HG03432 (cell line): ENCODE measurements at regions not wholly inside any gene's neighbourhood (a gene's known extent, or its start where the extent isn't known, plus 50 kb on each side); places are given as distances from the start of the nearest gene placed in this dataset.

Experiments
- ATAC-seq: cut with Tn5 transposase; IDR thresholded peaks from one replicate; pipeline ENCODE4 v1.9.1; 2021; ENCODE audit warnings: mild to moderate bottlenecking, moderate library complexity; ENCODE audit not compliant: unreplicated experiment

DNA sequence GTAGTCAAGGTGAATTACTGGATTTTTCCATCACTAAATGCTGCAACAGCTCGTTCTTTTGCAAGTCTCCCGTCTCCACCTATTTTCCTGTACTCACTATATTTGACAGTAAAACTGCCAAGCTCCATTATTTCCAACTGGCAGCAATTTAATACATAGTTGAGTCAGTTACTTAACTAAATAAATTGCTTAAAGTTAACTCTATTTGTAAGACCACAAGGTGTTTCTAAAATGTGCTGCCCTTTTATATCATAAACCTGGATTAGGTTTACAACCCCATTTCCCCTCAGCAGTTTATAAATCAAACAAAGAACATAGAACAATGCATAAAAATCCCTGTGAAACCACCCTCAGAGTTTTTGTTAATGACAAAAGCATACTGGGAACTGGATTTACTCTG, 211.4 kb upstream of the DPH6 start:
- no peak for ATAC-seq

DNA sequence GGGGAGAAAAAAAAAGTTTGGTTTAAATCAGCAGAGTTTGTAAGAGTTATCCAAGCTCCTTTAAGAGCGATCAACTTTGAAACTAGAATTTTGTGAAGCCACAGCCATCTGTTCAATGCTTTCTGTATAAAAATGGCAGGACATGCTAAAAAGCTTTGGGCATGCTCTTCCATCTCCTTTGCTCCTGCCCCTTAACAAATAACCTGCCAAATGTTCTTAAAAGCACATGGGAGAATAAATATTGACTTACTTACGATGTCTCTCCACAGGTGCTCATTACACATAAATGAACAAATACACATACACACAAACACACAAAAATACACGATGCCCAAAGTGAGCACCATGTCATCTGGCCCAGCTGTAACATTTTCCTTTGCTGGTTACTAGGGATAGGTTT, 211.8 kb upstream of the DPH6 start:
- ATAC-seq = no peak

DNA sequence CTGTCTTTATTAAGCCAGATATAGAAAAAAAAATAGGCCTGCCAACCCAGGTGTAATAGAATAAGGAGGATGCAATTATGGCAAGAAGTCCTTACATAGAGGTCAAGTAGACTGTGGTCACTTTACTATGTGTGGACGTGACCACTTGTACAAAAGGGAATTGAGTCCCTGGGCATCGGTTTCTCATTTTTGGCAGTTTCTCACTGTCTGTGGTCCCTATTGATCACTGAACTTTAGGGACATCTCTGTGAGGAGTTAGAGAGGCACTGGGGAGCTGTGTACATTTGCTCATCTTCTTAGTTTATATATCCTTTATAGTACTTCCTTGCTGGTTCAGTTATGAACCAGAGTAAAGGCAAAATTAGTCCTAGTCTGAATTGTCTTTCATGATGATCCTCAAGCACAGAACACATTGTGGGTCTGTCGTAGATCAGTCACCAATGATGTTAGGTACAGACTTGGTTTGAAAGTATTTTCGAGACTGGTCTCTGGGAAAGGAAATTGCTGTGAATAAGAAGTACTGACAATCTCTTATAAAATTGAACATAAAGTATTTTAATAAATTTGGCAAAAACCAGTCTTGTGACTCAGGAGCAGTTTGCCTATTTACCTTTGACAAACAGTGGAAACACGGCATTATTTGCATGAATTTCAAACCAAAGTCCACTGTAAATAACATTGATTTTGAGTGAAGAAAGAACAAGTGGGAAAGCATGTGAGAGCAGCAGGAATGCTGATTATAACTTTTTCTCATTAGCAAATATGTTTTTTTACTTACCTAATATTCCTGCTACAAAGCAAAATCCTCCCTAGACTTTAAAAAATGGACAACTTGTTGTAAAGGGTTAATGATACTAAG, 218.9 kb upstream of the DPH6 start:
- no peak for ATAC-seq

DNA sequence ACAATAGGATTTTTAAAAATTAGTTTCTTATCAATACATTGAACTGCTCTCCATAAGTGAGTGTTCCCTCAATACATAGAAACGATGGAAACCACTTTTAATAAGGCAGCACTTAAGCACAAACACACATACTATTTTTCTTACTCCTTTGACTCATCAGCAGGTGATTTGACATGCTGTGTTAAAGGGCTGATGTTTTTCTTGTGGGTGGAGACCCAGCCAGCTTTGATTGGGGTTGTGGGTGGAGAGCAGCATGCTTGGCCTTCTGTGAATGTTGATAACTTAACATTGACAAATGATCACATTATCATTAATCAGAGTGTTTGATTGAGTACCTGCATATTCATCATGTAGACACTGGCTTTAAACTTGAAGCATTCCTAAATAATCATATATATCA, 223.0 kb upstream of the DPH6 start:
- ATAC-seq = no peak

DNA sequence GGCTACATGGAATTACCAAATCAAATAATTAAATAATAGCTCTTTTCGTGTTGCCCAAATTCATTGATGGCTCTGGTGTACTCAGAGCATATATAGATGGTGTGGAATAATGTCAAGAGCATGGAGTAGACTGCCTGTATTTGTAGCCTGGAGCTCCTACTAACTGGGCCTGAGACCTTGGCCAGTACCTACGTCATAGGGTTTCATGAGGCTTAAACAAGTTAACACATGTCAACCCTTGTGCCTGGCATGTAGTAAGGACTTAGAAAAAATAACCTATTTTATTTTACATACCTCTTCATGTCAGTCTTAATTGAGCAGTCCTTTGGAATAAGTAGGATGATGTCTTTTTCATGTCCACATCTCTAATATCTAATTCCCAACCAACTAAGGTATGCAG, 223.7 kb upstream of the DPH6 start:
- no peak for ATAC-seq

DNA sequence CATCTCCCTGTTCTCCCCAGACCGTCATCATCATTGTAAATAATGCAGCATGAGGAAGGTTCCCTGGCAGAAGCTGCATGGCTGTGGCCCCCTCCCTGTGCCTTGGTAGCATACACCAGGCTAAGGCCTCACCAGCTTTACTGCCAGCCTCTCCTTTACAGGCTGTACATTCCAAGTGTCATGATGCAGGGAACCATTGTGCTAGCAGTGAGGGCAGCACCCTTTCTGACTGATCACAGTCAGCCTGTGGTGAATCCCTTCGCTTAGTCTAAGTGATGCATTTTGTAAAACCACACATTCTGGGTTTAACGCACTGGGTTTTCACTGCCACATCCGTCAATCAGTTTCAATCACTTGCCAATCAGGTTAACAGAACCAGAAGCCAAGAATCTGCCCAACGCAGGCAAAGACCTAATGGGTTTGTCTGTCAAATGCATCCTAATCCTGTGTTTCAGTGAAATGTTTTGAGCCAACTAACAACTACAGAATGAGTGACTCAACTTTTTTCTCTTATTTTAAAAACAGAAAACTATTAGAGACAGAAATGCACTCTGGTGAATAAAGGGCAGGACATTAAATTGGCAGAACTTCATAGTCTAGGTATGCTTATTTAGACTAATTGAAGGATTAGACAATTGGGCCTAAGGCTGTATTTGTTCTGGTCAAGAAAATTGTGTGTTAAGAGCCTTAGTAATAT, 225.9 kb upstream of the DPH6 start:
- ATAC-seq = no peak

DNA sequence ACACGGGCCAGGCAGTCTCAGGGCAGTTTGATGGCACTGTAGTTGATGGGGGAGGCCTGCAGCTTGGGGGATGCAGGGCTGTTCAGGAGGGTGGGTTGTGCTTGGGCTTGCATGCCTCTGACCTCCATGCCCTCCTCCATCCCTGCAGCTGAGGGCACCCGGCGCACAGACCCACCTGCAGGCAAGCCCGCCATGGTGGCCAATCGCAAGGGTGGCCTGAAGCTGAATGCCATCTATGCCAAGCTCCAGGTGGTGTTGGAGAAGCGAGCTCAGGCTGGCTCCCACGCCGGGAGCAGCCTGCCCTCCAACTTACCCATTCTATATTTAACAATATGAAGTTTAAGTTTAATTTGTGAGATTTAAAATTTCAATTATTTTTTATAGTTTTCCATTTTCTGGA, 228.7 kb upstream of the DPH6 start:
- no peak for ATAC-seq

DNA sequence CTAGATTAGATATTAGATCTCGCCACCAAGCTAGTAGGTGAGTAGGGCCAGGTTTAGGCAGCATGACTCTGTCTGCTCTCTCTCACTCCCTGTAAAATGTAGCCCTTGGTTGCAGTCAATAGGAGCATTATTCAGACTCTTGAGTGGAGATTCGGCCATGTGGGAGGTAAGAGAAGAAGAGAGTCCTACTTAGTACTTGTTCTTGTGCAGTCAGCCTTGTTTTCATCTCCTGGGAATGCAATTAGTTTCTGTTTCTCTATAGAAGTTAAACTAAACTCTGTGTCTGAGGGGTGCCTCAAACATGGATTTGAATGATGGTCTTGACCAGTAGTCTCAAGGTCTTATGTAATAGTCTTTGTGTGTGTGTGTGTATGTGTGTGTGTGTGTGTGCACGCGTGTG, 229.5 kb upstream of the DPH6 start:
- no peak for ATAC-seq

DNA sequence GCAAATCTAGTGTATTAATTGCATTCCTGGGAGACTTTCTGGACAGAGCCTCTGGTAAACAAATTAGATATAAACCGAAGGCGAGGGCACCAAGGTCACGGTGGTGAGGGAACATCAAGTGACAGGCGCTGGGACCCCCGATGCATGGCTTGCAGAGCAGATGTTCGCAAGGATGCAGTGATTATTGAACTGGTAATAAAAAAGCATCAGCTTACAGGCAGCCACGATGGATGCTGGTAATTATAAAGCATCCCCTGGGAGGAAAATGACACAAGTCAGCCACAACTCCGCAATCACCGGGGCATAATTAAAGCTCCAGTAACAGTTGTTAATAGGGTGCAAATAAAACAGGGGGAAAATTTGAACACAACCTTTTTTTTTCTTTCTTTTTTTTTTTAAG, 231.1 kb upstream of the DPH6 start:
- no peak for ATAC-seq

DNA sequence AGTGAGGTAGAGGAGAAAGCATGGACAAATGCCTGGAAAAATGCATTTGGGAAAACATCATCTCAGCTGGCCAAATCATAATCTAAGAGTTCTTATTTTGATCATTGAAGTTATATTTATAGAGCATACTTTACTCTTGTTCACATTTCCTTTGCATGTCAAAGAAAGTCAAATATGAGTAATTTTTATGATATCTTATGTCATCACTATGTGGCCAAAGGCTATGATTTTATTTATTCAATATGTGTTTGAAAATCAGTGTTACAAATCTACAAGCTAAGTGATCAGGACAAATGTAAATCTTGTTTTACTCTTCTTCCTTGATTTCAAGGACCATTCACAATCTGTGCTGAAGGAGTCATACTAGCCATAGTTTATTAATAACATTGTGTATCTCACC, 237.2 kb upstream of the DPH6 start:
- no peak for ATAC-seq

DNA sequence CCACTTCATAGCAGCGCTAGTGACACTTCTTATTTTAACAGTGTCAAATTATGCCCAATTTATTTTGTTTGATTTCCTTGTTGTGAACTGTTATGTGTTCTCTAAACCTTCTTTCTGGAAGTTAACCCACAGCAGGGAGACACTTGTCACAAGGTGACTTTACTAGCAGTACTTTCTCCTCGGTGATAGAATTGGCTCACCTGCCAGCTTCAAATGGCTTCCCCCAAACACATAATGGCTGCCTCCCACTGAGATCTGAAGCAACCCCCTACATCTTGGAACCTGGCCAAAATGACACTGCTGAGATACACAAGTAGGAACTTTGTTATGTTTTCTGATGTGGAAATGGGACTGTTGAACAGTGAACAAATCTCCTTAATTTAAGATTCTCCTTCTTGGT, 238.8 kb upstream of the DPH6 start:
- no peak for ATAC-seq

DNA sequence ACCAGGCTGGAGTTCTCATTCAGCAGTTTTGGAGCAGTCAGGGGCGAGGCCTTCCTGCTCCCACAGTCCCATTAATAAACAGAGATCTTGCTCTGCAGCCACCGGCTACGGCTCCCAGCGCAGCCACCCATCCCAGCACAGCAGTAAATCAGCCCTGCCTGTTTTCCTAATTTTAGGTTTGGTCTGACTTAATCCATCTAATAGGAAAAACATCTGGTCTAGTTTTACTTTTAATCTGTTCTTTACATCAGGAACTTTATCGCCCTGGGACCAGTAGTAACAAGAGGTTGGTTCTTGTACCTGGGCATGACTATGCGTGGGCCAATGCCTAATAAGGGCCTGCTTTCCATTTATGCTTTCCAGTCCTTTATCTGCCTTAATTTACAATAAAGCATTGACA, 264.0 kb upstream of the DPH6 start:
- ATAC-seq = no peak

DNA sequence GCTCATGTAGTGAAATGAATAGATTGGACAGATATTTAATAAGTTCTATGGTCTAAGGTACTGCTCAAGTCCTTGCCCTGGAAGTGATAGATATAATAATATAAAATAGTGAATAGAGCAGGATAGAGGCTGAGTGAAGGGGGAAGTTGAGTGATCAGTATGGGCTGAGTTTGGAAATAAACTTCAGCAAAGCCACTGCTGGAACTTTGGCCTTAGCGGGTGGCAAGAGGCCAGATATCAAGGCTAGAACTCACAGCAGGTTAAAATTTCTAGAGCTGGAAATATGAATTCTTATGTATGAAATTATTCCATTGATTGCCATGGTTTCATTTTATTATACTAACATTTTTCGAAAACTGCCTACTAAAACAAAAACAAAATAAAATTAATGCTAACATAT, 267.6 kb upstream of the DPH6 start:
- ATAC-seq = no peak

DNA sequence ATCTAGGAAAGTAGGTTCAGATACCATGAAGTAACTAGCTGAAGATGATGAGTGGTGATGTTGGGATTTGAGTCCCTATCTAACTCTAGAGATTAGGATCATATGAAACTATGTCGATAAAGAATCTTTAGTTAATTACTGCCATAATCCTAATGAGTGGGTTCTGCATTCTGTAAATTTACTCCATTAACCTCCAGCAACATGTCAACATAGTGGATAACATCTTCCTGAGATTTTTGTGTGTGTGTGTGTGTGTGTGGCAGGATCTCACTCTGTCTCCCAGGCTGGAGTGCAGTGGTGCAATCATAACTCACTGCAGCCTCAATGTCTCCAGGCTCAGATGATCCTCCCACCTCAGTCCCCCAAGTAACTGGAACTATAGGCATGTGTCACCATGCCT, 272.9 kb upstream of the DPH6 start:
- ATAC-seq = no peak

DNA sequence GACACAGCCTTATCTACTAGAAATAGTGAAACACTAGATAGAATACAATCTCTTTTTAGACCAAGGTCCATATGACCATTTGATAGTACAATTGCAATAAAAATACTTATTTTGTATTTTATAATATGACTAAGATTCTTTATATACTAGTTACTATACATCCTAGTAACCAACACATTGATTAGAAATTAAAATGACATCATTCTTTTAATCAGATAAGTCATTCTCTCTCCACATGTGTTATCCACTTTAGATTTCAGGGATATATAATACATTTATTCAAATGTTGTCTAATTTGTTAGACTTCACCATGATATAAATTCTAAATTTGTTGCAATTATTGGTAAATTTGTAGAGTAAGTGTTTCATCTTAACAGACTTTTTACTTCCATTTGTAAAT, 276.2 kb upstream of the DPH6 start:
- no peak for ATAC-seq

DNA sequence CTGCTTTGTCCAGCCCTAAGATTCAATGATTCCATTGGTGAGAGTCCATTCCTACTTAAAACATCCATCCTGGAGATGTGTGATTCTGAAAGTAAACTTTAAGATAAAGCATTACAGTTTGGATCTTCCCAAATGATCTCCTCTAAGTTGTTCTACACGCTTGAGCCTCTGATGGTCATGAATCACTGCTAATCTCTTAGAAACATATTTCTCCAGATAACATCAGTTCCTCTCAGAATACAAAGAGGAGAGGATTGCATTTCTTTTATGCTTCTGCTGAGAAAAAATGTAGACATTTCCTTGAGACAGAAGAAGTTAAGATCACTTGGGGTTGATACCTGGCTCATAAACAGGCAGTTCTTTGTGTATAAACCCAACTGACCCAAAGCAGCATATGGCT, 281.2 kb upstream of the DPH6 start:
- no peak for ATAC-seq

DNA sequence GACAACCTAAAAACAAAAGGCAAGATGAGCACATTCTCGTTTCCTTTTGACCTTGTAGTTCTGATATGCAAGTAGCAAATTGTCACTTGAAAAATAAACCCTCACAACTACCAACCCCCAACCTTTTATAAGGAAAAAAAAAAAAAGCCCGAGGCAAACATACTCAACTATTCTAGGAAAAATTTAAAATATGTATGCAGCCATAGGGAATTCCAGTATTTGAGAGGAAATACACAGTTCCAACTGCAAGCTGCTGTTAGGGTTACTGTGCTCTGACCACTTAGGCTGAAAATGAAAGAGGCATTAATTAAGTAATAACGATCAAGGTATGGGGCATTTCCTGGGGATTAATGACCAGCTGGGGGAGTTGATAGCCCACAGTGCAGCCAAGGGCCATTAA, 281.9 kb upstream of the DPH6 start:
- ATAC-seq = no peak

DNA sequence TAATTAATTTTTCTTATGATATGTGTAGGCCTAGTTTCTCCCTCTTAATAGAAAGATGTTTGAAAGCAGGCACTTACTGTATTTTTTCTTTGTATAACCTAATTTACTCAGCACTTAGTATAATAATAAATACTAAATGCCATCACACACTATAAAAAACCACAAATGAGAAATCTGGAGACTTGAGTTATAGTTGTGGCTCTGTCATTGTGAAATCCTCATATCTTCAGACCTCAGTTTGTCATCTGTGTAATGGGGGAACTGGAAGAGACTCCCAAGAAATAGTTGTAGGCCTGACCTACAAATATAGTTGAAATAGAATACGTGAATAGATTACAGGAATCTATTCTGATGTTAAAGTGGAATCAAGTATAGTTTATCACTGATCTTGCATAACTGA, 287.6 kb upstream of the DPH6 start:
- ATAC-seq = no peak

DNA sequence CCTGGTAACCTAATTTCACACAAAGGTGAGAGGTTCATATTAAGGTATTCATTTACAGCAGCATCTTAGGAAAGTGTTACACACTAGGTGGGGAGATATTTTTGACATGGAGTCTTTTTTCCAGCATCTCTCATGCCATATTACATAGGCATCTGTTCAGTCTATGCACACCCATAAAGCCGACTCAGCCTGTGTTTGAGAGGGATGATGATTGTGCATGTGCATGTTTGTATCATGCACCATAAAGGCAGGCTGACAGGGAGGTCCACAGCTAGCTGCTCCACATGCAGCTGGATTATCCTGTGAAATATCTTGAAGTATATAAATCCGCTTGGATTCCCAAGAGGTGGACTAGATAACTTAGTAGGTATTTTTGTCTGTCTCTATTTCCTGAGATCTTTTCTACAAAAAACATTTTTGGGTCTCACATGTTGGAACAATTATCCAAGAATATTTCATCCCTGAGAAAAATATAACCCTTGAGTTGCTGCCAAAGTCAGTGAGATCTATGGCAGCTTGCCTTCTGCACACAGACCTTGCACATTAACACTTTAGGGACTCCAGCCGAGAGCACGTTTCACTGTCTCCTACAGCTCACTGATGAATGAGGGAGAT, 288.4 kb upstream of the DPH6 start:
- ATAC-seq = no peak

DNA sequence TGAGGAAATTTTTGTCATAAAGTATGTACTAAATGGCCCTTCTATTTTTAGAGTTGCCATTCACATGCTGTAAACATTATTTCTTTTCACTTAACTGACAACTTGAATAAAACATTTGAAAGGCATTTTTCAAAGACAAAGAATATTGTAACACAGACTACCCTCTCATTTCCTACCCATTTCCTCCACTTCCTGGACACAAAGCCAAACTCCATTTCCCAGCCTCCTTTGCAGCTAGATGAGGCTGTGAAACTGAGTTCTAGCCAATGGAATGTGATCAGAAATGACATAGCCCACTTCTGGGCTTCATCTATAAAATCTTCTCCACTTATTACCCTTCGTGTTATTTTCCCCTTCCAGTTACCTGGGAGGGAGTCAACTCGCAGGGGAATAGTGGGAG, 288.9 kb upstream of the DPH6 start:
- ATAC-seq = no peak

DNA sequence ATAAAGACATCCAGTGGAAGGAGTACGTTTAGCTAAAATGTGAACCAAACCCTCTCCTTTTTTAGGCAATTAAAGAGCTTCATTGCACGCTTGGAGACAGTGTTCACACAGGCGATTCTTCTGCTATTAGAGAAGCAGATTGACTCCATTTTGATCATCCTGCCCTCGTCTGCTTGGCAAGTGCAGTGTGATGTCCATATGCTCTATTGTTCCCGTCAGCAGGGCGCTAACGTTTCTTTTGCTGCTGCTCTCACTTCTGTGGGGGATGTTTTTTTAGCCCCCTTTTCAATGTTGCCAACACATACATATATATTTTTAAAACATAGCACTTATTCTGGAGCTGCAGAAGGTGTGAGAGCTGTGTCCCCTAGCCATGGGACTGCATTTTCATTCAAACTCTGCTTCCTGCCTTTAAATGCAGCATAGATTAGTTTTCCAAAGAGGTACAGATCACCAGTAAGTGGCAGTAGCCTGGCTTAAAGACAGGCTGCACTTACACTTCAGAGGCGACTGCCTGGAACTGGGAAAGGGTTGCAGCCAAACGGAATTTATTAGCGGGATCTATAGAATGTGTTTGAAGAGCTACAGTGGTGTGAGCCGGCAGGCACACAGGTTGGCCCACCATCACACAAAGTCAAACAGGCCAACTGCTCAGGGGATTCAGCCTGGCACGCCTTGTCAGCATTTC, 292.6 kb upstream of the DPH6 start:
- no peak for ATAC-seq

DNA sequence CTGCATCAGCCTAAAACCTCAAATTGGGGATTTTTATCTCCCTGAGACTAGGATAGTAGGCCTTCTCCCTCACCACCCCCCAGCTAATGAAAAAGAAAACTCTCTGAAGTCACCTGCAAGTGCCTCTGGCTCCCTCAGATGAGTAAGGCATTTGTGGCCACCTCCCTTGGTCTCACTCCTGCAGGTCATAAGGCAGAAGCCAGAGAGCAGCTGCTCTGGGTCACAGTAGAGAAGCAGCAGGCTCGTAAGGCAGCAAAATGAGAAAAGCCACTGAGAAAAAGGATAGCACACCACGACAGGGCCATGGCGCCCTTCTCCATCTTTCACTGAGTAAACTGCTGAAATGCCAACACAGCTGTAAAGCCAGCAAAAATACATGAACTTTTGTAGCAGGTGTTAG, 296.7 kb upstream of the DPH6 start:
- no peak for ATAC-seq
